PC-3 (cell line): ENCODE measurements at regions not wholly inside any gene's neighbourhood (a gene's known extent, or its start where the extent isn't known, plus 50 kb on each side); places are given as distances from the start of the nearest gene placed in this dataset.

ENCODE experiments used
- ATAC-seq: fragments of 200-7000 bp; cut with Tn5 transposase; 2 replicates; pipeline ENCODE4 v1.9.1; 2020; ENCODE audit warnings: mild to moderate bottlenecking, moderate library complexity
- BruUV-seq: library from RNA; stranded (reverse); fragments of 400-500 nt; replicated peaks from 2 replicates; lab custom pipeline; 2021; lab: Mats Ljungman, UMichigan
- CTCF ChIA-PET: fragments of 300-600 bp; sonication (Branson Sonifier 250); formaldehyde crosslinking; loops from one replicate; lab custom pipeline; 2022; ENCODE audit warnings: antibody characterized with exemption; lab: Charles Lee
- POLR2A ChIA-PET: fragments of 300-600 bp; sonication (Branson Sonifier 250); formaldehyde crosslinking; loops from one replicate; lab custom pipeline; 2022; ENCODE audit warnings: antibody characterized with exemption; ENCODE audit not compliant: unreplicated experiment; lab: Charles Lee
- DNase-seq: peaks from one replicate; pipeline ENCODE4 v3.0.0-alpha.2; 2015
- H2AFZ ChIP-seq: fragments of 300-600 bp; sonication (generic); 2 replicates; pipeline ENCODE4 v1.6.0; 2016; ENCODE audit warnings: antibody characterized with exemption, low read length
- H3F3A ChIP-seq: fragments of 300-600 bp; sonication (generic); one replicate; pipeline ENCODE4 v1.6.0; 2017; ENCODE audit warnings: antibody characterized with exemption, low read length, control low read depth, mild to moderate bottlenecking; ENCODE audit not compliant: unreplicated experiment
- H3K27ac ChIP-seq: fragments of 300-600 bp; sonication (generic); 2 replicates; pipeline ENCODE4 v1.5.1; 2016; ENCODE audit warnings: mild to moderate bottlenecking, low read length
- H3K27me3 ChIP-seq: fragments of 300-600 bp; sonication (generic); 2 replicates; pipeline ENCODE4 v1.6.1; 2016; ENCODE audit warnings: low read length, mixed read lengths
- H3K36me3 ChIP-seq: fragments of 300-600 bp; sonication (generic); 2 replicates; pipeline ENCODE4 v1.6.1; 2016; ENCODE audit warnings: low read depth, mixed run types, low read length, mixed read lengths
- H3K4me1 ChIP-seq: fragments of 300-600 bp; sonication (generic); 2 replicates; pipeline ENCODE4 v1.5.1; 2016; ENCODE audit warnings: low read length; ENCODE audit not compliant: insufficient read depth
- H3K4me2 ChIP-seq: fragments of 300-600 bp; sonication (generic); 2 replicates; pipeline ENCODE4 v1.6.0; 2016; ENCODE audit warnings: low read length
- H3K4me3 ChIP-seq: fragments of 300-600 bp; sonication (generic); 2 replicates; pipeline ENCODE4 v1.5.1; 2016; ENCODE audit warnings: mild to moderate bottlenecking, low read length, mixed read lengths
- H3K79me2 ChIP-seq: fragments of 300-600 bp; sonication (generic); 2 replicates; pipeline ENCODE4 v1.6.1; 2017; ENCODE audit warnings: low read length, mixed read lengths
- H3K9ac ChIP-seq: fragments of 300-600 bp; sonication (generic); 2 replicates; pipeline ENCODE4 v1.6.0; 2016; ENCODE audit warnings: mild to moderate bottlenecking, low read length
- H3K9me2 ChIP-seq: fragments of 300-600 bp; sonication (generic); replicated peaks from 2 replicates; pipeline ENCODE4 v1.6.1; 2016; ENCODE audit warnings: mixed run types, low read length, mixed read lengths
- H3K9me3 ChIP-seq: fragments of 300-600 bp; sonication (generic); 2 replicates; pipeline ENCODE4 v1.6.1; 2016; ENCODE audit warnings: low read length, mixed read lengths
- H4K20me1 ChIP-seq: fragments of 300-600 bp; sonication (generic); 2 replicates; pipeline ENCODE4 v1.6.1; 2016; ENCODE audit warnings: low read length, mixed read lengths
- EZH2 ChIP-seq: fragments of 300-600 bp; sonication (generic); IDR thresholded peaks from one replicate; pipeline ENCODE4 v1.6.1; 2017; ENCODE audit warnings: antibody characterized with exemption, mild to moderate bottlenecking, low read length; ENCODE audit not compliant: unreplicated experiment
- EZH2phosphoT487 ChIP-seq: fragments of 300-600 bp; sonication (generic); IDR thresholded peaks from 2 replicates; pipeline ENCODE4 v1.6.1; 2018; ENCODE audit warnings: mild to moderate bottlenecking, antibody characterized with exemption, low read length, borderline replicate concordance
- intact Hi-C: fragments of 100-400 bp; cut with micrococcal nuclease; formaldehyde crosslinking; loops from 2 replicates; pipeline ENCODE4 v1.9.0; 2023
- TF ChIP-seq, protein P1 (sequence below): fragments of 300-600 bp; sonication (generic); conservative IDR thresholded peaks from 2 replicates; pipeline ENCODE4 v1.5.1; 2017; ENCODE audit warnings: antibody characterized with exemption, low read depth, mild to moderate bottlenecking, low read length

DNA sequence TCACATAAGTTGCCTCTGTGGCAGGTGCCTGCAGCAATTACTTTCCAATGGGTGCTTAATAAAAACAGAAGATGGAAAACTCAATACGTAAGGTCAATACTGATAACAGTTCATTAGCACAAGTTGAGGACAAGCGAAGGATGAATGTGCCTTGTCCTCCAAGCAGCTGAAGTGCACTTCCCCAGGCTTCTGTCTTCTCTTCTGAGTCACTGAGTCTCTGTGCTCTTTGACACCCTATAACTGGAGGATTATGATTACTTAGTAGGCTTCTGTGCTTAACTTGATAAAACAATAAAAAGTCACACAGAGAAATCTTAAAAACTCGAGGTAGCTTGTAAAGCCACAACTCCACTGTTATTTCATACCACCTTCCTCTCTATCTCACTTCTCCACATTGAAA, 216.6 kb upstream of the ADCY2 start:
- no peaks in the 10 kb centered on the region for H4K20me1 ChIP-seq
- H3K9ac ChIP-seq = no peak overlapping the region
- intact Hi-C loops = no loop called here
- no peak overlapping the region for H3K4me3 ChIP-seq
- no peak for ATAC-seq
- H3K4me2 ChIP-seq = no peak overlapping the region
- no peaks in the 10 kb centered on the region for H3F3A ChIP-seq
- 0 out of 2 replicates have a peak, but pooled peaks cover 6% of the 10 kb centered on the region for H3K9me3 ChIP-seq
- no peaks in the 10 kb centered on the region for H3K4me1 ChIP-seq
- BruUV-seq = no TSS peak
- no peaks in the 10 kb centered on the region for H3K36me3 ChIP-seq
- H3K79me2 ChIP-seq = no peaks in the 10 kb centered on the region
- no peaks in the 10 kb centered on the region for H3K9me2 ChIP-seq
- POLR2A ChIA-PET = no interaction called here
- H3K27me3 ChIP-seq = no peaks in the 10 kb centered on the region
- H3K27ac ChIP-seq = no peak overlapping the region
- no peak overlapping the region for H2AFZ ChIP-seq
- TF ChIP-seq EZH2 (no peak), EZH2phosphoT487 (no peak)
- TF ChIP-seq, protein P1, sequence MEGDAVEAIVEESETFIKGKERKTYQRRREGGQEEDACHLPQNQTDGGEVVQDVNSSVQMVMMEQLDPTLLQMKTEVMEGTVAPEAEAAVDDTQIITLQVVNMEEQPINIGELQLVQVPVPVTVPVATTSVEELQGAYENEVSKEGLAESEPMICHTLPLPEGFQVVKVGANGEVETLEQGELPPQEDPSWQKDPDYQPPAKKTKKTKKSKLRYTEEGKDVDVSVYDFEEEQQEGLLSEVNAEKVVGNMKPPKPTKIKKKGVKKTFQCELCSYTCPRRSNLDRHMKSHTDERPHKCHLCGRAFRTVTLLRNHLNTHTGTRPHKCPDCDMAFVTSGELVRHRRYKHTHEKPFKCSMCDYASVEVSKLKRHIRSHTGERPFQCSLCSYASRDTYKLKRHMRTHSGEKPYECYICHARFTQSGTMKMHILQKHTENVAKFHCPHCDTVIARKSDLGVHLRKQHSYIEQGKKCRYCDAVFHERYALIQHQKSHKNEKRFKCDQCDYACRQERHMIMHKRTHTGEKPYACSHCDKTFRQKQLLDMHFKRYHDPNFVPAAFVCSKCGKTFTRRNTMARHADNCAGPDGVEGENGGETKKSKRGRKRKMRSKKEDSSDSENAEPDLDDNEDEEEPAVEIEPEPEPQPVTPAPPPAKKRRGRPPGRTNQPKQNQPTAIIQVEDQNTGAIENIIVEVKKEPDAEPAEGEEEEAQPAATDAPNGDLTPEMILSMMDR = no peak
- DNase-seq = no peak
- CTCF ChIA-PET = no interaction called here

DNA sequence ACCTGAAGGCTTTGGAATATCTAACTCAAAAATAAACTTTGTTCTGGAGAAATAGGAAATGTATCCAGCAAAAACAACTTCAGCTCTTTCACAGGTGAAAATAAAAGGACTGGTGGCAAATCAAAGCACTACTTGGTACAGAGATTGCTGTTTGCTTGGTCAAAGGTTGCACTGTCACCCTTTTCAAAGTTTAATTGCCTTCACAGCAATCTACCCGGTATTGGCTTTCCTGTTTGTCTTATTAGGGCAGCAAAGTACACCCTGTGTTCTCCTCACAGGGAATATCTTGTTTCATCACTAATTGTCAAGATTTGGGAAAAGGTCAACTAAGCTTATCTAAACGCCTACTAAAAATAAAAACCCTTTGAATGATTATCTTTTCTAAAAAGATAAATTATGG, 214.1 kb upstream of the ADCY2 start:
- intact Hi-C loops = no loop called here
- no peak for TF ChIP-seq EZH2phosphoT487
- TF ChIP-seq, protein P1 = no peak
- no peak for TF ChIP-seq EZH2
- H3K79me2 ChIP-seq = no peaks in the 10 kb centered on the region
- POLR2A ChIA-PET = no interaction called here
- CTCF ChIA-PET = no interaction called here
- no peaks in the 10 kb centered on the region for H3K27me3 ChIP-seq
- no peak overlapping the region for H2AFZ ChIP-seq
- no peaks in the 10 kb centered on the region for H3K4me1 ChIP-seq
- no peak overlapping the region for H3K9ac ChIP-seq
- no TSS peak for BruUV-seq
- no peak overlapping the region for H3K4me3 ChIP-seq
- H4K20me1 ChIP-seq = no peaks in the 10 kb centered on the region
- H3F3A ChIP-seq = no peaks in the 10 kb centered on the region
- H3K4me2 ChIP-seq = no peak overlapping the region
- H3K36me3 ChIP-seq = no peaks in the 10 kb centered on the region
- no peaks in the 10 kb centered on the region for H3K9me2 ChIP-seq
- ATAC-seq = no peak
- no peak for DNase-seq
- no peak overlapping the region for H3K27ac ChIP-seq
- 0 out of 2 replicates have a peak, but pooled peaks cover 6% of the 10 kb centered on the region for H3K9me3 ChIP-seq

DNA sequence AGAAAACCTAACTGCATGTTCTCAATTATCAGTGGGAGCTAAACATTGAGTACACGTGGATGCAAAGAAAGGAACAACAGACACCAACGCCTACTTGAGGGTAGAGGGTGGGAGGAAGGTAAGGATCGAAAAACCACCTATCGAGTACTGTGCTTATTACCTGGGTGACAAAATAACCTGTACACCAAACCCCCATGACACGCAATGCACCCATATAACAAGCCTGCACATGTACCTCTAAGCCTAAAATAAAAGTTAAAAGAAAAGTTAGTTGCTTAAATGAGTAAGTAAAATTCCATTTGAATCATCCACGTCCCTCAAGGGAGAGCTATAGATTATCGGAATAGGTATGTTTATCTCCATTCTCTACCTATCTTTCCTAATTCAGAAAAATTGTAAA, 210.2 kb upstream of the ADCY2 start:
- ATAC-seq = no peak
- H3K9me2 ChIP-seq = no peaks in the 10 kb centered on the region
- no peaks in the 10 kb centered on the region for H3K9me3 ChIP-seq
- no peak overlapping the region for H2AFZ ChIP-seq
- no peak overlapping the region for H3K27ac ChIP-seq
- BruUV-seq = no TSS peak
- H3K4me2 ChIP-seq = no peak overlapping the region
- no peaks in the 10 kb centered on the region for H3F3A ChIP-seq
- TF ChIP-seq, protein P1 = no peak
- TF ChIP-seq EZH2phosphoT487 (no peak), EZH2 (no peak)
- H3K79me2 ChIP-seq = no peaks in the 10 kb centered on the region
- H4K20me1 ChIP-seq = no peaks in the 10 kb centered on the region
- intact Hi-C loops = no loop called here
- H3K4me3 ChIP-seq = no peak overlapping the region
- POLR2A ChIA-PET = no interaction called here
- CTCF ChIA-PET = no interaction called here
- no peak overlapping the region for H3K9ac ChIP-seq
- no peak for DNase-seq
- peaks cover 6% of the 10 kb centered on the region; the same call in 1 of the 2 replicates for H3K27me3 ChIP-seq
- H3K36me3 ChIP-seq = no peaks in the 10 kb centered on the region
- no peaks in the 10 kb centered on the region for H3K4me1 ChIP-seq
